ENCODE measurements at regions not wholly inside any gene's neighbourhood (a gene's known extent, or its start where the extent isn't known, plus 50 kb on each side); places are given as distances from the start of the nearest gene placed in this dataset.

DNA sequence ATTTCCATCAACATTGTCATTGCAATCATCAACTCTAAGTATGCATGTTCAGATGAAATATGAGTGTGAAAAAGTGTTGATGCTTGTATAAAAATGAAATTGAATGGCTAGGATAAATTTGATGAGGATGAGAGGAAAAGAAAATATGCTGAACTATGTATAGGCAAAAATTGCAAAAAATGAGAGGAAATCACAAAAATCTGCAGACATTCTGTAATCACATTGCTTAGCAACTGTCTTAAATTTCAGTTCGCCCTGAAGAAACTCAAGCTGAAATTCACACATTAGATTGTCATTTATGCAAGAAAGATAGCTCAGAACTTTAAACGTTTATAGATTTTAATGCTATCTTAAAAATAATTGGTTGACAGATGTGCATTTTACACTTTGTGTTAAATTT, 1098.8 kb upstream of the IGFBP7 start:
- intact Hi-C loops (cut with DNase I) = no loop called here
- Histone ChIP-seq H3K36me3 (ENCODE audit: control insufficient read depth in 2 of 3, insufficient read depth in 3 of 3, low read length in 3 of 3) (no peaks in the 10 kb centered on the region), H3K27me3 (ENCODE audit: control insufficient read depth, insufficient read depth, low read length) (no peaks in the 10 kb centered on the region), H3K9me3 (ENCODE audit: control insufficient read depth in 2 of 3, insufficient read depth in 1 of 3, low read length in 3 of 3) (no peaks in the 10 kb centered on the region), H3K4me1 (ENCODE audit: control insufficient read depth in 2 of 3, insufficient read depth in 2 of 3, low read depth in 1 of 3, low read length in 3 of 3) (no peaks in the 10 kb centered on the region), H3K9ac (ENCODE audit: low read length in 3 of 3) (no peak overlapping the region), H3K27ac (ENCODE audit: low read depth in 2 of 2, low read length in 2 of 2) (no peak overlapping the region), H3K4me3 (ENCODE audit: low read length in 3 of 3) (no peak overlapping the region)
- no peak for TF ChIP-seq CTCF (IDR thresholded peaks at IDR 0.05; ENCODE audit: borderline replicate concordance, extremely low read depth, insufficient read depth)
- FAIRE-seq = no peak
- no peak for DNase-seq

DNA sequence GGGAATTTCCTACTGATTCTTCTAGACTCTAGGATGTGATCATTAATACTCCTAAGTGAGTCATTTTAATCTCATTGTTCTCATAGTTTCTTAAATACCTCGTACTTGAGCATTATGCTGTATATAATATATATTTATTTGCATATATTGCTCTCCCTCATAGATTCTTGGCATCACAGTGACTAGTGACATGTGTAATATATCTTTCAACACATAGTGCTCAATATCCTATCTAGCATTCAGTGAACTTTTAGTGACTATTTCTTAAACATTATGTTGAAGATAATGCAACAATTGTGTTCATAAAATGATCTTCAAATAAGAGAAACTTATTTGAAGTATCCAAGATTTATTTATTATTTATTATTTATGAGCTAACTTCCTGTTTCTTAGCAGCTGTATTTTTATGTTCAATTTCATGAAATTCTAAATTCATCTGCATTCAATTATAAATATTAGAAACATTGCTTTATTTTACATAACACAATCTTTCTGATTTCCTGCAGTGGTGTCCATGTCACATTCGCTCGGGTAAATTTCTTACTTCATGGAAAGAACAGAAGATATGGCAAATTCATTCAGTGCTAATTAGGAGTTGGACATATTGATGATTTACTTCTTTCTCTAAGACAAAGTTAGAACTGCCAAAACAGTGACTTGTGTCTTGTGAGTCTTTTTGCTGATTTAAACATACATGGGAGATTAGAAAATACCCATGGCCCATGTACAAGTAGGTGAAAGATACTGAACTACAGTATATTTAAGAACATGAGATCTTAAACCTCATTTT, 1095.5 kb upstream of the IGFBP7 start:
- intact Hi-C loops (cut with DNase I) = no loop called here
- FAIRE-seq = no peak
- Histone ChIP-seq H3K36me3 (ENCODE audit: control insufficient read depth in 2 of 3, insufficient read depth in 3 of 3, low read length in 3 of 3) (no peaks in the 10 kb centered on the region), H3K9me3 (ENCODE audit: control insufficient read depth in 2 of 3, insufficient read depth in 1 of 3, low read length in 3 of 3) (no peaks in the 10 kb centered on the region), H3K4me1 (ENCODE audit: control insufficient read depth in 2 of 3, insufficient read depth in 2 of 3, low read depth in 1 of 3, low read length in 3 of 3) (no peaks in the 10 kb centered on the region), H3K4me3 (ENCODE audit: low read length in 3 of 3) (no peak overlapping the region), H3K27ac (ENCODE audit: low read depth in 2 of 2, low read length in 2 of 2) (no peak overlapping the region), H3K9ac (ENCODE audit: low read length in 3 of 3) (no peak overlapping the region), H3K27me3 (ENCODE audit: control insufficient read depth, insufficient read depth, low read length) (no peaks in the 10 kb centered on the region)
- DNase-seq = no peak
- no peak for TF ChIP-seq CTCF (IDR thresholded peaks at IDR 0.05; ENCODE audit: borderline replicate concordance, extremely low read depth, insufficient read depth)

DNA sequence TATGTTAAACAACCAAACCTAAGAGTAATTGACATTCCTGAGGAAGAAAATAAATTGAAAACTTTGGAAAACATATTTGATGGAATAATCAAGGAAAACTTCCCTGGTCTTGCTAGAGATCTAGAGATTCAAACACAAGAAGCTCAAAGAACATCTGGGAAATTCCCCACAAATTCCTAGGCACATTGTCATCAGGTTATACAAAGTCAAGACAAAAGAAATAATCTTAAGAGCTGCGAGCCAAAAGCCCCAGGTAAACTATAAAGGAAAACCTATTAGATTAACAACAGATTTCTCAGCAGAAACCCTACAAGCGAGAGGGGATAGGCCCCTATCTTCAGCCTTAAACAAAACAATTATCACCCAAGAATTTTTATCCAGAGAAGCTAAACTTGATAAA, 1082.0 kb upstream of the IGFBP7 start:
- no peaks in the 10 kb centered on the region for H3K27me3 ChIP-seq (ENCODE audit: control insufficient read depth, insufficient read depth, low read length)

More for the DNA sequence above, 1082.0 kb upstream of the IGFBP7 start:
- DNase-seq = no peak
- no peaks in the 10 kb centered on the region for H3K4me1 ChIP-seq (ENCODE audit: control insufficient read depth in 2 of 3, insufficient read depth in 2 of 3, low read depth in 1 of 3, low read length in 3 of 3)
- no peak overlapping the region for H3K27ac ChIP-seq (ENCODE audit: low read depth in 2 of 2, low read length in 2 of 2)
- no peak overlapping the region for H3K9ac ChIP-seq (ENCODE audit: low read length in 3 of 3)
- no peak for FAIRE-seq
- H3K9me3 ChIP-seq (ENCODE audit: control insufficient read depth in 2 of 3, insufficient read depth in 1 of 3, low read length in 3 of 3) = peaks cover 0 to 8% (median 0%) of the 10 kb centered on the region in 3 donors
- no peak for TF ChIP-seq CTCF (IDR thresholded peaks at IDR 0.05; ENCODE audit: borderline replicate concordance, extremely low read depth, insufficient read depth)
- intact Hi-C loops (cut with DNase I) = no loop called here
- H3K36me3 ChIP-seq (ENCODE audit: control insufficient read depth in 2 of 3, insufficient read depth in 3 of 3, low read length in 3 of 3) = no peaks in the 10 kb centered on the region
- no peak overlapping the region for H3K4me3 ChIP-seq (ENCODE audit: low read length in 3 of 3)

Measured in kidney (tissue), 13 donors.